ENCODE measurements at regions not wholly inside any gene's neighbourhood (a gene's known extent, or its start where the extent isn't known, plus 50 kb on each side); places are given as distances from the start of the nearest gene placed in this dataset.

DNA sequence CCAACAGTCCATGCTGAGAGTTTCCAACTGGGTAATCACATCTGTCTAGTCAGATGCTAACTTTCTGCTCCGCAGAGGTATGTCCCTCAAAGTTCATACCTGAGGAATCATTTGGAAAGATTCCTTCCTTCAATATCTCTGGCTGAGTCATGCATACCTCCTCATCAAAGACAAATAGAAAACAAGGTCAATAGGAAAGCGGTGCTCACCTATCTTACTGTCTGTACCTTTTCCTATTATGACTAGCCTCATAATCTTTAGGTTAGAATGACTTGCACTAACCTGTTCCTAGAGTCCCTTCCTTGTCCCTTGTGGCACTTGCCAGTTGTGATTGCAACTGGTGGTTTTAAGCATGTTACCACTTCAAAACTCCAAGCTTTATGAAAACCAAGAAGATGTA, 78.2 kb upstream of the PTPRK start:
- TF ChIP-seq, protein P1, sequence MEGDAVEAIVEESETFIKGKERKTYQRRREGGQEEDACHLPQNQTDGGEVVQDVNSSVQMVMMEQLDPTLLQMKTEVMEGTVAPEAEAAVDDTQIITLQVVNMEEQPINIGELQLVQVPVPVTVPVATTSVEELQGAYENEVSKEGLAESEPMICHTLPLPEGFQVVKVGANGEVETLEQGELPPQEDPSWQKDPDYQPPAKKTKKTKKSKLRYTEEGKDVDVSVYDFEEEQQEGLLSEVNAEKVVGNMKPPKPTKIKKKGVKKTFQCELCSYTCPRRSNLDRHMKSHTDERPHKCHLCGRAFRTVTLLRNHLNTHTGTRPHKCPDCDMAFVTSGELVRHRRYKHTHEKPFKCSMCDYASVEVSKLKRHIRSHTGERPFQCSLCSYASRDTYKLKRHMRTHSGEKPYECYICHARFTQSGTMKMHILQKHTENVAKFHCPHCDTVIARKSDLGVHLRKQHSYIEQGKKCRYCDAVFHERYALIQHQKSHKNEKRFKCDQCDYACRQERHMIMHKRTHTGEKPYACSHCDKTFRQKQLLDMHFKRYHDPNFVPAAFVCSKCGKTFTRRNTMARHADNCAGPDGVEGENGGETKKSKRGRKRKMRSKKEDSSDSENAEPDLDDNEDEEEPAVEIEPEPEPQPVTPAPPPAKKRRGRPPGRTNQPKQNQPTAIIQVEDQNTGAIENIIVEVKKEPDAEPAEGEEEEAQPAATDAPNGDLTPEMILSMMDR (IDR thresholded peaks at IDR 0.05; ENCODE audit: borderline replicate concordance, extremely low read depth, low read length, poor library complexity, severe bottlenecking) = no peak
- no peak for TF ChIP-seq EZH2 (IDR thresholded peaks at IDR 0.05; ENCODE audit: borderline replicate concordance, low read depth, low read length, severe bottlenecking)
